ENCODE measurements at regions not wholly inside any gene's neighbourhood (a gene's known extent, or its start where the extent isn't known, plus 50 kb on each side); places are given as distances from the start of the nearest gene placed in this dataset.
"Not testable (repeated sequence)": the region's sequence is repeated elsewhere in the genome, so short reads cannot be mapped to it uniquely, and the experiment has no call there.

GRCh38 chr12:75661908-75662307 lies 150.5 kb upstream of the KRR1 start:
- no peak for DNase-seq

- no peak for DNase-seq
Measured at GRCh38 chr12:75660805-75661404, 149.5 kb upstream of the KRR1 start.

- no peak for DNase-seq
Measured at GRCh38 chr12:75660107-75660530, 148.7 kb upstream of the KRR1 start.

- no peak for DNase-seq
Measured at GRCh38 chr12:75658901-75659823, 147.8 kb upstream of the KRR1 start.

GRCh38 chr12:75658286-75658685 lies 146.9 kb upstream of the KRR1 start:
- DNase-seq = no peak

GRCh38 chr12:75657831-75658230 lies 146.4 kb upstream of the KRR1 start:
- no peak for DNase-seq

- not testable (repeated sequence) for DNase-seq
Measured at GRCh38 chr12:75657354-75657753, 145.9 kb upstream of the KRR1 start.

- no peak for DNase-seq
Measured at GRCh38 chr12:75656648-75657047, 145.2 kb upstream of the KRR1 start.

GRCh38 chr12:75656210-75656609 lies 144.8 kb upstream of the KRR1 start:
- DNase-seq = no peak

GRCh38 chr12:75655315-75655806 lies 144.0 kb upstream of the KRR1 start:
- no peak for DNase-seq

GRCh38 chr12:75651342-75651695 lies 139.9 kb upstream of the KRR1 start:
- DNase-seq = no peak

- DNase-seq = no peak
Measured at GRCh38 chr12:75650595-75651341, 139.4 kb upstream of the KRR1 start.

GRCh38 chr12:75650100-75650499 lies 138.7 kb upstream of the KRR1 start:
- no peak for DNase-seq

GRCh38 chr12:75648856-75649255 lies 137.4 kb upstream of the KRR1 start:
- no peak for DNase-seq

- no peak for DNase-seq
Measured at GRCh38 chr12:75646329-75647210, 135.2 kb upstream of the KRR1 start.

- DNase-seq = no peak
Measured at GRCh38 chr12:75644472-75645072, 133.2 kb upstream of the KRR1 start.

GRCh38 chr12:75643119-75643518 lies 131.7 kb upstream of the KRR1 start:
- DNase-seq = not testable (repeated sequence)

- no peak for DNase-seq
Measured at GRCh38 chr12:75642226-75642625, 130.8 kb upstream of the KRR1 start.

- DNase-seq = peak; percentile 5
Measured at GRCh38 chr12:75641031-75641780, 129.8 kb upstream of the KRR1 start.

GRCh38 chr12:75638792-75639191 lies 127.4 kb upstream of the KRR1 start:
- no peak for DNase-seq

GRCh38 chr12:75636607-75637006 lies 125.2 kb upstream of the KRR1 start:
- DNase-seq = no peak

All from central memory CD4-positive, alpha-beta T cell (primary cell).